ENCODE measurements at regions not wholly inside any gene's neighbourhood (a gene's known extent, or its start where the extent isn't known, plus 50 kb on each side); places are given as distances from the start of the nearest gene placed in this dataset.
A peak's percentile ranks its signal among the peaks of the same experiment; 100 is the strongest.

- no peak for DNase-seq (ENCODE audit: extremely low read depth, insufficient read length)
- H3K27me3 ChIP-seq (replicated peaks; ENCODE audit: control insufficient read depth, insufficient read depth, low read length): no peaks in the 10 kb centered on the region; the same call in 1 of the 2 replicates
- TF ChIP-seq CTCF (IDR thresholded peaks at IDR 0.05; ENCODE audit: insufficient read depth, low read length, poor library complexity, severe bottlenecking): no peak
- no peaks in the 10 kb centered on the region for H3K36me3 ChIP-seq (ENCODE audit: control insufficient read depth, insufficient read depth, low read length)
- no peak overlapping the region for H3K4me3 ChIP-seq (replicated peaks; ENCODE audit: low read depth, low read length)
Measured at GRCh38 chr1:182191381-182192115, 130.0 kb upstream of the ZNF648 start.

- no peak overlapping the region for H3K4me3 ChIP-seq (replicated peaks; ENCODE audit: low read depth, low read length)
- DNase-seq (ENCODE audit: extremely low read depth, insufficient read length): peak; percentile 5
- no peak for TF ChIP-seq CTCF (IDR thresholded peaks at IDR 0.05; ENCODE audit: insufficient read depth, low read length, poor library complexity, severe bottlenecking)
- no peaks in the 10 kb centered on the region for H3K36me3 ChIP-seq (ENCODE audit: control insufficient read depth, insufficient read depth, low read length)
- H3K27me3 ChIP-seq (replicated peaks; ENCODE audit: control insufficient read depth, insufficient read depth, low read length): no peaks in the 10 kb centered on the region; the same call in 1 of the 2 replicates
Measured at GRCh38 chr1:182189535-182190066, 128.1 kb upstream of the ZNF648 start.

- no peaks in the 10 kb centered on the region; the same call in 1 of the 2 replicates for H3K27me3 ChIP-seq (replicated peaks; ENCODE audit: control insufficient read depth, insufficient read depth, low read length)
- no peak for DNase-seq (ENCODE audit: extremely low read depth, insufficient read length)
- no peak overlapping the region for H3K4me3 ChIP-seq (replicated peaks; ENCODE audit: low read depth, low read length)
- H3K36me3 ChIP-seq (ENCODE audit: control insufficient read depth, insufficient read depth, low read length): no peaks in the 10 kb centered on the region
- TF ChIP-seq CTCF (IDR thresholded peaks at IDR 0.05; ENCODE audit: insufficient read depth, low read length, poor library complexity, severe bottlenecking): no peak
Measured at GRCh38 chr1:182186757-182187146, 125.2 kb upstream of the ZNF648 start.

GRCh38 chr1:182185842-182186756 lies 124.6 kb upstream of the ZNF648 start:
- H3K27me3 ChIP-seq (replicated peaks; ENCODE audit: control insufficient read depth, insufficient read depth, low read length): no peaks in the 10 kb centered on the region; the same call in 1 of the 2 replicates
- TF ChIP-seq CTCF (IDR thresholded peaks at IDR 0.05; ENCODE audit: insufficient read depth, low read length, poor library complexity, severe bottlenecking): no peak
- no peaks in the 10 kb centered on the region for H3K36me3 ChIP-seq (ENCODE audit: control insufficient read depth, insufficient read depth, low read length)
- DNase-seq (ENCODE audit: extremely low read depth, insufficient read length): no peak
- H3K4me3 ChIP-seq (replicated peaks; ENCODE audit: low read depth, low read length): no peak overlapping the region

- H3K36me3 ChIP-seq (ENCODE audit: control insufficient read depth, insufficient read depth, low read length): no peaks in the 10 kb centered on the region
- H3K4me3 ChIP-seq (replicated peaks; ENCODE audit: low read depth, low read length): no peak overlapping the region
- H3K27me3 ChIP-seq (replicated peaks; ENCODE audit: control insufficient read depth, insufficient read depth, low read length): no peaks in the 10 kb centered on the region; the same call in 1 of the 2 replicates
- no peak for TF ChIP-seq CTCF (IDR thresholded peaks at IDR 0.05; ENCODE audit: insufficient read depth, low read length, poor library complexity, severe bottlenecking)
- DNase-seq (ENCODE audit: extremely low read depth, insufficient read length): no peak
Measured at GRCh38 chr1:182185136-182185535, 123.6 kb upstream of the ZNF648 start.
